HepG2 (cell line): ENCODE measurements at regions not wholly inside any gene's neighbourhood (a gene's known extent, or its start where the extent isn't known, plus 50 kb on each side); places are given as distances from the start of the nearest gene placed in this dataset.

Experiments
- GABPA ChIP-seq, 2 experiments: IDR thresholded peaks; 2 replicates each; pipeline ENCODE4 v1.6.1; 2011 to 2016; ENCODE audit warnings: low read depth in 2 of 2, low read length in 1 of 2, missing biosample characterization in 1 of 2, missing genetic modification characterization in 1 of 2
- RBM39 ChIP-seq: fragments of 200-400 bp; formaldehyde crosslinking; IDR thresholded peaks from one replicate; pipeline ENCODE4 v1.6.1; 2018; ENCODE audit warnings: antibody characterized with exemption, mild to moderate bottlenecking, low read depth, low read length; ENCODE audit not compliant: poor library complexity, severe bottlenecking
- RFX5 ChIP-seq: IDR thresholded peaks from 2 replicates; pipeline ENCODE4 v1.6.1; 2011; ENCODE audit warnings: low read depth, low read length, improper control_type of control experiment

GRCh38 chr20:56308036-56308435 is 50.7 kb upstream of the FAM210B start:
- no peak for TF ChIP-seq RFX5
- TF ChIP-seq RBM39: no peak
- TF ChIP-seq GABPA (IDR thresholded peaks at IDR 0.05; ENCODE audit: low read depth, low read length): no peak
- no peak for TF ChIP-seq GABPA (CRISPR knock-in tag; IDR thresholded peaks at IDR 0.05; ENCODE audit: low read depth)
